Stimulated activated CD4-positive, alpha-beta T cell treated with anti-CD3 and anti-CD28 coated beads, Interleukin-12 subunit alpha, Interleukin-12 subunit beta, amount 100 ng/mL, for 4 hours (primary cell): ENCODE measurements at regions not wholly inside any gene's neighbourhood (a gene's known extent, or its start where the extent isn't known, plus 50 kb on each side); places are given as distances from the start of the nearest gene placed in this dataset.

ENCODE experiments used
- DNase-seq: peaks from one replicate; pipeline ENCODE4 v3.0.0-alpha.2; 2020

- no peak for DNase-seq
These were observed 317.6 kb upstream of the CNKSR2 start for GRCh38 chrX:21056622-21057021.

DNA sequence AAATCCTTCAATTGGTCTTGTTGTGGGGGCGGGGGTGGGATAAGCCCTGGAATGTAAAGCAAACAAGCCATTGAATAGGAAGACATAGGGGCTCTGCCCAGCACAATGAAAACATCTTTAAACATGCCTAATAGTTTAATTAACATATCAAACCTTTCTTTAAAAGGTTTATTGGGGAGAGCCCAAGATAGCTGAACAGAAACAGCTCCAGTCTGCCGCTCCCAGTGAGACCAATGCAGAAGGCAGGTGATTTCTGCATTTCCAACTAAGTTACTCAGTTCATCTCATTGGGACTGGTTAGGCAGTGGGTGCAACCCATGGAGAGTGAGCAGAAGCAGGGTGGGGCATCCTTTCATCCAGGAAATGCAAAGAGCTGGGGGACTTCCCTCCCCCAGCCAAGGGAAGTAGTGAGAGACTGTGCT lies 327.2 kb upstream of the CNKSR2 start:
- DNase-seq, result no peak

DNA sequence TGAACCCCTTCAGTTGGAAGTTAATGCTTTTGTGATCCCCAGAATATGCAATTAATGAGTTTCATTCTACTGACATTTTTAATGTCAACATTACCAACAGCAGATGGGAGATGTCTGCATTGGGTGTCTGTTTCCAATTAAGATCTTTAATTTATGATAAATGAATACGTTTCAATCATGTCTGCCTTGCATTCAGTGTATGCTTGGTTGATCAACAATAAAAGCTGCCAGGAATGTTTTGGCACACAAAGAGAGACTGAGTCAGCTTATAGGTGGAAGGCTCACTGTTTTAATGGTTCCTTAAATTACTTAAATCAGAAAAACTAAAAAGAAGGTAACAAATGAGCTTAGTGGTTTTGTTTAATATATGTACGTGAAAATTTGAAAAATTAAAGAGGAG lies 359.9 kb upstream of the CNKSR2 start:
- no peak for DNase-seq

DNA sequence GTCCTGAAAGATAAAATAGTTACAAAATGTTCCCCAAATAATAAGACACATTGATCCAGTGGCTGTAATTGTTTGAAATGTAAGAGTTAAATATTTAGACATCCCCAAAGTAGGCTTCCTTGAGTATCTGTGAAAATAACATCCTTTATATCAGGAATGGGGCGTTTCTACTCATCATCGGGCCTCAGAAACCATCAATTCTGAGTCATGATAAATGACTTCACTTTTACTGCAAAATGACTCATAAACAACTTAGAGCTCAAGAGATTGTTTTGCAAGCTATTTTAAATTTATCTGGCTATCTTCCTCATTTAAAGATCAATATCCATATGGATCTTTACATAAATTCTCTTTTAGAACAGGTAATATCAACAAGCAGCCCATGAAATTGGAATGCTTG lies 369.4 kb upstream of the CNKSR2 start:
- no peak for DNase-seq

- DNase-seq, result no peak
These were observed 378.4 kb upstream of the CNKSR2 start for GRCh38 chrX:20995829-20996228.

- DNase-seq, result no peak
These were observed 384.9 kb upstream of the CNKSR2 start for GRCh38 chrX:20989361-20989760.

DNA sequence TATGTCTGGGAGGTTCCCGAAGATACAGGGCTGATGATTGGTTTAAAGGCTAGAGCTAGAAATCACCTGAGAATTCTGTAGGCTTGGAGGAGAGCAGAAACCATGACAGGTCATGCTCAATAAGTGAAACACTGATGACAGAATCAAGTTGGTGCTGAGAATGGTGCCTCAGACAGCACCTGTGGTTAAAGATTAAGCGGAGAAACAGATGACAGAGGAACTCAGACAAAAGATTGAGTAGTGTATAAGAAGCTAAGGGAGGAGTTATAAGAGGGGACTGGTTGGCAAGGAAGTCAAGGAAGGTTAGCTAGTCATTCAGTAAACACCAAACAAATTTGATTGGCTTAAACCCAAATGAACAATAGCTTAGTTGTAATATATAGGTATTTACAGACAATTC lies 385.4 kb upstream of the CNKSR2 start:
- no peak for DNase-seq

- no peak for DNase-seq
These were observed 386.1 kb upstream of the CNKSR2 start for GRCh38 chrX:20988118-20988517.

DNA sequence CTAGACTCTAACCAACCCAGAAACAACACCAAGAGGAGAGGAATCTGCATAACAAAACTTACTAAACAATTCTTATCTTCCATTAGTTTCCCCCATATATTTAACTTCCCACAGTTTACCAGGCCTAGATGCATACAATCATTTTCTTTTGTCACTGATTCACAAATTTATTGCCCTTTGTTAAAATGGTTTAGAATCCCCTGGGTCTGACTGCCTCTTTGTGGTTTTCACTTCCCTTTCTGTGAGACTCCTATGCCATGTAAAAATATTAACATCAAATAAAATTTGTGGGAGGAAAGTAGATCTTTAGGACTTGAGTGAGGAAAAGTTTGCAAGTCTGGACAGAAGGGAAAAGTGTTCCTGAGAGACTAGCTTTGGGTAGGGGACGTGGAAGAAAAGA lies 393.8 kb upstream of the CNKSR2 start:
- no peak for DNase-seq

DNA sequence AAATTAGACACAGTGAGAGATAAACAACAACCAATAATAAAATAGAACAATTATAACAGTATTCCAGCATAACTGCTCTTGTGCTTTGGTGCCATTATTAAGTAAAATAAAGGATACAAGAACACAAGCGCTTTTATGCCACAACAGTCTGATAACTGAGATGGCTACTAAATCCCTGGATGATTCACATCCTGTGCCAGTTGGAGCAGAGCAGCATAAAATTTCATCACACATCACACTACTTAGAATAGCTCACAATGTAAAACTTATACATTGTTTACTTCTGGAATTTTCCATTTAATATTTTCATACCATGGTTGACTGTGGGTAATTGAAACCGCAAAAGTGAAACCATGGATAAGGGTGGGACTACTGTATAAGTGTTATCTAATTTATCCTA lies 399.9 kb upstream of the CNKSR2 start:
- DNase-seq, result no peak

DNA sequence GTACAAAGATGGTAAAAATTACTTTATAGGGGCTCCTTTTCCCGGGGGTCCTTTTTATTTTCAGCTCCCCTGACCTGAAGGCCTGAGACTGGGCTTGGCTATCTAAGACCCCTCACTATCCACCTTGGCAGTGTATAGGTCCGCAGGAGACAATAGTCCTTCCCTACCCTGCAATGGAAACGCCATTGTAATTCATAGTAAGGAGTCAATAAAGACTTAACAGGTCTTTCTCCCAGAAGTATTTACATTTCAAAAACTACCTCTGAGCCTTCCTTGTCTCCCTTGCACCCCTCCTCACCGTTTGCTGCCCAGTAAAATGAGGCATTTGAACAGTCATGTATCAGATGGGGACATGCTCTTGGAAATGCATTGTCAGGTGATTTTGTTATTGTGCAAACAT lies 401.2 kb upstream of the CNKSR2 start:
- no peak for DNase-seq

- DNase-seq, result no peak
These were observed 403.0 kb upstream of the CNKSR2 start for GRCh38 chrX:20971250-20971649.

DNA sequence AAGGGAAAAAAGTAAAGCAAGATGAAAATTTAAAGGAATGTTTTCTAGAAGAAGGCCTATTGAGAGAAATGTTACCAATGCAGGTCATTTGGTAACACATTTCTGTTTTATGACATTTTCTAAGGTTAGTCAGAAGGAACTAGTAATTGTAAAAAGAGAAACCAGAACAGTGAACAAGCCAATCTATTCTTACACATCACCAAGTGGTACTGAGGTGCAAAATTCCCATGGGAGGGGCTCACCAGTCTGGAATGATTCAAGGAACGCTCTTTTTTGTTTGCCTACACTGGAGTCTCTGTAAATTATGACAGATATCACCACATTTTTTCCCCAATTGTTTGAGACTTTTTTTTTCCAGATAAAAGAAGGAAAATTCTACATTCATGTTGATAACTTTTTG lies 404.7 kb upstream of the CNKSR2 start:
- no peak for DNase-seq

DNA sequence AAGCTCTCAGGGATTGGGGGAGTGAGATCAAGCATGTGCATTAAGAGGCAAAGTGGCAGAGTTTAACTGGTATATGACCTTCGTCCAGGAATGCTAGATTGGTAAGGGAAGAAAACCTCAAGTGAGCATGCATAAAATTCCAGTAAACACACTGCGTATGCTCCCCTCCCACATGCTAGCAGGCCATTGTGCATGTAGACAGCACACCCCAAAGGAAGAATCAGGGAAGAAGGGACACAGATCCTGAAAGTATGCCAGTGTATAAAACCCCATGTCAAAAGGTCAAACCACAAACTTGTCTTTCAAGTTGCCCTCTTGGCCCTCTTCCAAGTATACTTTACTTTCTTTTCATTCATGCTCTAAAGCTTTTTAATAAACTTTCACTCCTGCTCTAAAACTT lies 405.2 kb upstream of the CNKSR2 start:
- DNase-seq, result no peak

DNA sequence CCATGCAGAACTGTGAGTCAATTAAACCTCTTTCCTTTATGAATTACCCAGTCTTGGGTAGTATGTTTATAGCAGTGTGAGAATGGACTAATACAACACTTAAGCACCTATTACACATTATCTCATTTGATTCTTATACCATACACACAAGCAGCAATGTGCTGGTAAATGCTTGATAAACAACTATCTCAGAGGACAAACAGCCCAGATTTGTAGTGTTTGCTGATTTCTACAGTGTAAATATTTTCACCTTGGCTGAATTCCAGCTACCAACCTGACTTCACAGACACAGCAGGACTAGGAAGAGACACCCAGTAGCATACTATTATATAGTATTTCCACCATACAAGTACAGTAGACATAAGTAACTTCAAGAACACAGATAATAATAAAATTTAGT lies 406.5 kb upstream of the CNKSR2 start:
- DNase-seq, result no peak

DNA sequence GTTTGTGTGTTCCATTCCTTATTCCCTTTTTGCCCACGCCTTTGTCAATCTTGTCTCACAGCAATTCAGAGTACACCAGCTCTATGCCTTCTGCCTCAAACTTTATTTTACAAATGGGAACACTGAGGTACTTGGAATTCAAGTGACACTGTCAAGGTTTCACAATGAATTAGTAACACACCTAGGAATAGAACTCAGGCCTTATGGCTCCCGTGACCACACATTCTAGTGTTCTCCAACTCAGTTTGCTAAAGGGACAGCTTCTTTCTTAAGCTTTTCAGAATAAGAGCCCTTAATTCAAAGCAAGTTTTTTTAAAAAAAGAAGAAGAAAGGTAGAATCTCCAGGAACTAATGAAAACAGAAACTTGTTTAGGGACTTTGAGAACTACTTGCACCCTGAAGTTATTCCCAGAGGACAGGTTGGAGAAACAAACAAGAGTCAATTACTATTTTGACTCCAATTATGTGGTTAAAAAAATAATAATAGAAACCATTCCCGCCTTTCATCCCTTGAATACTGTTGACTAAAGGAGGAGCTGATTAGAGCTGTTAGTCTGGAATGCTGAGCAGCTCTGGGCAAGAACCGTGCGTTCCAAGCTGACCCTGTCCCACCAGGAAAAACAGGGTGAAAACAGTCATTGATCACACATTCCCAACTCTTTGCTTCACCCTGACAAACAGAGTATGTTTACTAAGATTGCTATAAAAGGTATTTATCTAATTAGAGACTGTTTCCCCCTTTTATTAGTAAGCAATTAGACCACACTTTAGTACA lies 408.8 kb upstream of the CNKSR2 start:
- DNase-seq, result no peak

DNA sequence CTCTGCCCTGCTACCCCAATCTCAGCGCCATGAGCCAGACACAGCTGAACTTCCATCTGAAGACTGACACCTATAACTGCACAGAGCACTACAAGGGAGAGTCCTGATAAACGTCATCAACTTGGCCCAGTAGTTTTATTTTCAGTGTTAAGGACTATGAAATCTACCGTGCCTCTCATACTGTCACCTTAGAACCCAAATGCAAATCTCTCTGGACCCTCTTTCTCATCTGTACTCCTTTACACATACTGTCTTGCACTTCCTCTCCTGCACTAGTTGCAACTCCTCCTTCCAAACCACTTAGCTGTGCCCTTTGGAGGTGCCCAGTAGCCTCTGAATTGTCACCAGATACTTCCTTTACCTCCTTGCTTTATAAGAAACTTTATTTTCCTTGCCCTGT lies 420.2 kb upstream of the CNKSR2 start:
- no peak for DNase-seq

- no peak for DNase-seq
These were observed 422.0 kb upstream of the CNKSR2 start for GRCh38 chrX:20952180-20952579.

DNA sequence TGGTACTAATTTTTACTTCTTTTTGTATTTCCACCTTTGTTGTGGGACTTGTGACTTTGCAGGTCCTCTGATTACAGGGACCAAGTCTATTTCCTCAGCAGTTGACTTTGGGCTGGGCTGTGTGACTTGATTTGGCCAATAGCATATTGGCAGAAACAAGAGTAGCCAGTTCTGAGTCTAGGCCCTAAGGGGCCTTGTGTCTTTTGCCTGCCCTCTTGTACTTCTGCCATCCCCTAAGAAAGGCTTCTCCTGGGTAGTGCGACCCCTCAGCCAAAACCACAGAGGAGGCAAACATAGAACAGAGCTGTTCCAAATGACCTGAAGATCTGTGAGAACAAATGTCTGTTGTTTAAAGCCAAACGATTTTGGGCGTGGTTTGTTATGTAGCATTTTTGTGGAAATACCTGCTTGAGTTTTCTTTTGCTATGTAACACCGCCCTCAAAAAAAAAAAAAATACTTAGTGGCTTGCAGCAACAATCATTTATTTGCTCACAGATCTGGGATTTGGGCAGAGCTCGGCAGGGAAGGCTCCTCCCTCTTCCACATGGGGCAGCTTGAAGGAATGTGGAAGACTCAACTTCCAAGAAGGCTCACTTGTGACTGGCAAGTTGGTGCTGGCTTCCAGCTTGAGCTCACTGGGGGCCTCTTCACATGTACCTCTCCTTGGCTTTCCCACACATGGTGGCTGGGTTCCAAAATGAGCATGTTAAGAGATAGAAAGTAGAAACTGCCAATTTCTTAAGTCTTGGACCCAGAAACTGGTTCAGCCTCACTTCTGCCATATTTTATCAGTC lies 423.0 kb upstream of the CNKSR2 start:
- no peak for DNase-seq

DNA sequence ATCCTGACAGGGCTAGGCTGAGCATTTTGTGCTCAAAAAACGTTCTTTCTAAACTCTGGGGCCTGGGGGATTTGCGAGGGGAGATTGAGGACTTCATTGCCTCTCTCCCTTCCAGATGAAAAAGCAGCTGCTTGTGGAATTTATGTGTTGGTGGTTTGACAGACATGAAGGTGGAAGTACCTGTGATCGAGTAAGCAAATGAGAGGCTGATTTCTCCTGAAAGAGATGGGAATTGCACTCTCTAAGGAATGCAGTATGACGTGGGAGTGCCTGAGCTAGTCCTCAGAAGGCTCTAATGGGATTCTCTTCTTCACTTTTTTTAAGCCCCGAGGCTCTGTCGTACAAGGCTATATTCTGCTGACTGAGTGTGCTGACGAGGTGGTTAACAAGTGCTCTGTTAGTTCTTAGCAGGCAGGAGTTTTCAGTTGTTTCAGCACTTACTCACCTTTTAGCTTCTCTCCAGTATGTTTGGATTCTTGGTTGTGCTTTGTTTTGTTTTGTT lies 426.8 kb upstream of the CNKSR2 start:
- no peak for DNase-seq

GRCh38 chrX:20913760-20914159 lies 460.5 kb upstream of the CNKSR2 start:
- no peak for DNase-seq

GRCh38 chrX:20906571-20906970 lies 467.6 kb upstream of the CNKSR2 start:
- DNase-seq, result no peak

DNA sequence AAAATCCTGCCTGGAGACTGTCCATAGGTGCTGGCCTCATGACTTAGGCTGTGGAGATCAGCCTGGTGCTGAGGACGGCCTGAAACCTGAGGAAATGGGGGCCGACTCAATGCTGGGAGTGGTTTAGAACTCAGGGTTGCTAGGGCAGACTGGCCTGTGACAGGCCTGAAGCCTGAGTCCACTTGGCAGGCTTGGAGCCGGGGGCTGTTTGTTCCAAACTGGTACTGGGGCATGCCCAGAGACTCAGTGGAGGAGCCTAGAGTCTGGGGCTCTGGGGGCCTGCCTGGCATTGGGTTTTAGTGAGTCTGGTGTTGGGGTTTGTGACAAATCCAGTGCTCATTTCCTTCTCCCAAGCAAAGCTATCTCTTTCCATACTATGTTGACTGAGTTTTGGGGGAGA lies 489.7 kb upstream of the CNKSR2 start:
- DNase-seq, result no peak

DNA sequence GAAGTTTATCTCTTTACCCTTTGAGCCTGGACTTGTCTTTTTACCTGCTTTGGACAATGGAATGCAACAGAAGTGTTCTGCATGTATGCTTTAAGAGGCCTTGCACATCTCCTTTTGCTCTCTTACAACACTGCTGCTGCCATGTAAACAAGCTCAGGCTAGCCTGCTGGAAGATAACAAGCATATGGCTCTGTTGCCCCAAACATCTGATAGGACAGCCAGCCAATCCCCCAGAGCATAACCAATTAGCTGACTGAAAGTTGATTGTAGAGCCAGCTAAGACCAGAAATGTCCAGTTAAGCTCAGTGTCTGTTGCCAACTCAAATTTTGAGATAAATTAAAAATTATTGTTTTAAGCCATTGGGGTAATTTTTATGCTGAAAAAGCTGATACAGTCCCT lies 510.6 kb upstream of the CNKSR2 start:
- DNase-seq, result no peak
